ENCODE measurements at regions not wholly inside any gene's neighbourhood (a gene's known extent, or its start where the extent isn't known, plus 50 kb on each side); places are given as distances from the start of the nearest gene placed in this dataset.

DNA sequence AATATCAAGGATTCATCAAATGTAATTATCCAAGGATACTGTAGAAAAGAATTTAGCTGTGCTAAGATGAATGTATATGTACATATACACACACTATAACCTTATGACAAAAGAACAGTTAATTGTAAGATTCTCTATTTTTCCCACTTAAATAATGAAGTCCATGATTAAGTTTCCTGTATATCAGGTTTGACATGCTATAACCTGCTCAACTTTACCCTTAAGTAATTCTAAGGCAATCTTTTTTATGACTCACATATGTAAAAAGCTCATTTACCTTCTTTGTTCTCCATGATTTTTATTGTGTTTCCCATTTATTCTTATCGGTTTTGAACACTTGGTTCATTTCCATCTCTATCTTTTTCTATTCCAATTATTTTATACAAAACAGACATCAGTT is 1213.1 kb upstream of the SLC39A10 start:
- TF ChIP-seq, protein P1, sequence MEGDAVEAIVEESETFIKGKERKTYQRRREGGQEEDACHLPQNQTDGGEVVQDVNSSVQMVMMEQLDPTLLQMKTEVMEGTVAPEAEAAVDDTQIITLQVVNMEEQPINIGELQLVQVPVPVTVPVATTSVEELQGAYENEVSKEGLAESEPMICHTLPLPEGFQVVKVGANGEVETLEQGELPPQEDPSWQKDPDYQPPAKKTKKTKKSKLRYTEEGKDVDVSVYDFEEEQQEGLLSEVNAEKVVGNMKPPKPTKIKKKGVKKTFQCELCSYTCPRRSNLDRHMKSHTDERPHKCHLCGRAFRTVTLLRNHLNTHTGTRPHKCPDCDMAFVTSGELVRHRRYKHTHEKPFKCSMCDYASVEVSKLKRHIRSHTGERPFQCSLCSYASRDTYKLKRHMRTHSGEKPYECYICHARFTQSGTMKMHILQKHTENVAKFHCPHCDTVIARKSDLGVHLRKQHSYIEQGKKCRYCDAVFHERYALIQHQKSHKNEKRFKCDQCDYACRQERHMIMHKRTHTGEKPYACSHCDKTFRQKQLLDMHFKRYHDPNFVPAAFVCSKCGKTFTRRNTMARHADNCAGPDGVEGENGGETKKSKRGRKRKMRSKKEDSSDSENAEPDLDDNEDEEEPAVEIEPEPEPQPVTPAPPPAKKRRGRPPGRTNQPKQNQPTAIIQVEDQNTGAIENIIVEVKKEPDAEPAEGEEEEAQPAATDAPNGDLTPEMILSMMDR (IDR thresholded peaks at IDR 0.05) = no peak
- TF ChIP-seq RCOR1 (IDR thresholded peaks at IDR 0.05; ENCODE audit: low read length) = no peak
- TF ChIP-seq, protein P2, sequence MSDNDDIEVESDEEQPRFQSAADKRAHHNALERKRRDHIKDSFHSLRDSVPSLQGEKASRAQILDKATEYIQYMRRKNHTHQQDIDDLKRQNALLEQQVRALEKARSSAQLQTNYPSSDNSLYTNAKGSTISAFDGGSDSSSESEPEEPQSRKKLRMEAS (IDR thresholded peaks at IDR 0.05; ENCODE audit: low read depth) = no peak
- no peak for TF ChIP-seq YY1 (IDR thresholded peaks at IDR 0.05; ENCODE audit: low read depth)
